ENCODE measurements at regions not wholly inside any gene's neighbourhood (a gene's known extent, or its start where the extent isn't known, plus 50 kb on each side); places are given as distances from the start of the nearest gene placed in this dataset.
A peak's percentile ranks its signal among the peaks of the same experiment; 100 is the strongest.

DNA sequence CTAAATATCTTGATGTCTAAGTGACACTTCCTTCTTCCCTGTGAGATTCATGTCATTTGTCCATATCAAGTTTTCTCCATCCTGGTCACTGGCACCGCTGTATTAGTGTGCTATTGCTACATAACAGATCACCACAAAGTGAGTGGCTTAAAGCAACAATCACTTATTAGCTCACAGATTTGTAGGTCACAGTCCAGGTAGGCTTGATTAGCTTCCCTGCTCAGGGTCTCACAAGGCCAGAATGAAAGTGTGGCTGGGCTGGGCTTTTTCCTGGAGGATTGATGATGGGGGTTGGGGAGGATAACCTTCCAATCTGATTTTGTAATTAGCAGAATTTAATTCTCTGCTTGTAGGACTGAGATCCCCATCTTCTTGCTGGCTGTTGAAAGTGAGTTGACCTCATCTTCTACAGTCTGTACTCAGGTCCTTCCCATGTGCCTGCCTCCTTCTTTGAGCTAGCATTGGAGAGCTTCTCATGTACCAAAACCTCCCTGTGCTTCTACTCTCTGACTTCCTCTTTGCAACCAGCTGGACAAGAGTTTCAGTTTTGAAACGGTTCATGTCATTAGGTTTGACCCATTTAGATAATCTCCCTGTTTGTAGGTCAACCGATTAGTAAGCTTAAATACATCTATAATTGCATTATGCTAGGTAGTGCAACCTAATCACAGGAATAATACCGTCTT lies 152.4 kb upstream of the MAN1A1 start:
- H2AFZ ChIP-seq (ENCODE audit: low read depth, low read length) = no peak overlapping the region
- FAIRE-seq (no peak), ATAC-seq (no peak), DNase-seq (ENCODE audit: extremely low read depth in 1 of 4, low spot score in 3 of 4) (no peak)
- 36% methylated on average over 4 of the region's 4 CpGs for WGBS (ENCODE audit: insufficient coverage, low coverage, missing lambda C conversion rate)
- H3K27ac ChIP-seq (ENCODE audit: extremely low read depth, low read depth, low read length) = no peak overlapping the region
- ChIA-PET POLR2A (interaction anchor here (1.3 to 1.6 kb wide), 2 partner anchors 9 to 22 kb away, joined by 4 to 5 read pairs; no protein-coding TSS in a partner anchor), CTCF (ENCODE audit: low intra/inter-chr PET ratio) (no interaction called here)
- H3K9me3 ChIP-seq (replicated peaks; ENCODE audit: control insufficient read depth, insufficient read depth, low read depth, low read length) = no peaks in the 10 kb centered on the region
- no peak overlapping the region for H3K9ac ChIP-seq (ENCODE audit: insufficient read depth in 1 of 2, low read depth in 2 of 2, low read length in 2 of 2)
- no TSS peak for BruUV-seq (replicated peaks)
- peaks cover 4 to 7% of the 10 kb centered on the region in 2 experiments; a peak in 2 of 5 replicates for H3K4me1 ChIP-seq (replicated peaks in 1 of 2; ENCODE audit: control insufficient read depth in 2 of 2, insufficient read depth in 2 of 2, low read length in 2 of 2)
- H3K79me2 ChIP-seq (ENCODE audit: control insufficient read depth, insufficient read depth, low read length) = no peaks in the 10 kb centered on the region
- no peak overlapping the region for H3K4me3 ChIP-seq
- H3K9me1 ChIP-seq (ENCODE audit: control insufficient read depth, insufficient read depth, low read length) = no peaks in the 10 kb centered on the region
- intact Hi-C loops (cut with micrococcal nuclease) (no loop called here), in situ Hi-C loops (cut with MboI) (no loop called here)
- no peak overlapping the region for H3K4me2 ChIP-seq (ENCODE audit: insufficient read depth, low read length)
- H3K27me3 ChIP-seq (ENCODE audit: control insufficient read depth in 2 of 2, insufficient read depth in 2 of 2, low read length in 2 of 2) = no peaks in the 10 kb centered on the region
- TF ChIP-seq, protein P1, sequence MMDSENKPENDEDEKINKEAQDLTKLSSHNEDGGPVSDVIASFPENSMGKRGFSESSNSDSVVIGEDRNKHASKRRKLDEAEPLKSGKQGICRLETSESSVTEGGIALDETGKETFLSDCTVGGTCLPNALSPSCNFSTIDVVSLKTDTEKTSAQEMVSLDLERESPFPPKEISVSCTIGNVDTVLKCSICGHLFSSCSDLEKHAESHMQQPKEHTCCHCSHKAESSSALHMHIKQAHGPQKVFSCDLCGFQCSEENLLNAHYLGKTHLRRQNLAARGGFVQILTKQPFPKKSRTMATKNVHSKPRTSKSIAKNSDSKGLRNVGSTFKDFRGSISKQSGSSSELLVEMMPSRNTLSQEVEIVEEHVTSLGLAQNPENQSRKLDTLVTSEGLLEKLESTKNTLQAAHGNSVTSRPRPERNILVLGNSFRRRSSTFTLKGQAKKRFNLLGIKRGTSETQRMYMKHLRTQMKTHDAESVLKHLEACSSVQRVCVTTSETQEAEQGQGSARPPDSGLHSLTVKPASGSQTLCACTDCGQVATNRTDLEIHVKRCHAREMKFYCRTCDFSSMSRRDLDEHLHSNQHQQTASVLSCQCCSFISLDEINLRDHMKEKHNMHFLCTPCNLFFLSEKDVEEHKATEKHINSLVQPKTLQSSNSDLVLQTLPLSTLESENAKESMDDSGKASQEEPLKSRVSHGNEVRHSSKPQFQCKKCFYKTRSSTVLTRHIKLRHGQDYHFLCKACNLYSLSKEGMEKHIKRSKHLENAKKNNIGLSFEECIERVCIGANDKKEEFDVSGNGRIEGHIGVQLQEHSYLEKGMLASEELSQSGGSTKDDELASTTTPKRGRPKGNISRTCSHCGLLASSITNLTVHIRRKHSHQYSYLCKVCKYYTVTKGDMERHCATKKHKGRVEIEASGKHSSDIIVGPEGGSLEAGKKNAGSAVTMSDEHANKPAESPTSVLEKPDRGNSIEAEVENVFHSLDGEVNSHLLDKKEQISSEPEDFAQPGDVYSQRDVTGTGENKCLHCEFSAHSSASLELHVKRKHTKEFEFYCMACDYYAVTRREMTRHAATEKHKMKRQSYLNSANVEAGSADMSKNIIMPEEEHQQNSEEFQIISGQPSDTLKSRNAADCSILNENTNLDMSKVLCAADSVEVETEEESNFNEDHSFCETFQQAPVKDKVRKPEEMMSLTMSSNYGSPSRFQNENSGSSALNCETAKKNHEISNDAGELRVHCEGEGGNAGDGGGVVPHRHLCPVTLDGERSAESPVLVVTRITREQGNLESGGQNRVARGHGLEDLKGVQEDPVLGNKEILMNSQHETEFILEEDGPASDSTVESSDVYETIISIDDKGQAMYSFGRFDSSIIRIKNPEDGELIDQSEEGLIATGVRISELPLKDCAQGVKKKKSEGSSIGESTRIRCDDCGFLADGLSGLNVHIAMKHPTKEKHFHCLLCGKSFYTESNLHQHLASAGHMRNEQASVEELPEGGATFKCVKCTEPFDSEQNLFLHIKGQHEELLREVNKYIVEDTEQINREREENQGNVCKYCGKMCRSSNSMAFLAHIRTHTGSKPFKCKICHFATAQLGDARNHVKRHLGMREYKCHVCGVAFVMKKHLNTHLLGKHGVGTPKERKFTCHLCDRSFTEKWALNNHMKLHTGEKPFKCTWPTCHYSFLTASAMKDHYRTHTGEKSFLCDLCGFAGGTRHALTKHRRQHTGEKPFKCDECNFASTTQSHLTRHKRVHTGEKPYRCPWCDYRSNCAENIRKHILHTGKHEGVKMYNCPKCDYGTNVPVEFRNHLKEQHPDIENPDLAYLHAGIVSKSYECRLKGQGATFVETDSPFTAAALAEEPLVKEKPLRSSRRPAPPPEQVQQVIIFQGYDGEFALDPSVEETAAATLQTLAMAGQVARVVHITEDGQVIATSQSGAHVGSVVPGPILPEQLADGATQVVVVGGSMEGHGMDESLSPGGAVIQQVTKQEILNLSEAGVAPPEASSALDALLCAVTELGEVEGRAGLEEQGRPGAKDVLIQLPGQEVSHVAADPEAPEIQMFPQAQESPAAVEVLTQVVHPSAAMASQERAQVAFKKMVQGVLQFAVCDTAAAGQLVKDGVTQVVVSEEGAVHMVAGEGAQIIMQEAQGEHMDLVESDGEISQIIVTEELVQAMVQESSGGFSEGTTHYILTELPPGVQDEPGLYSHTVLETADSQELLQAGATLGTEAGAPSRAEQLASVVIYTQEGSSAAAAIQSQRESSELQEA (IDR thresholded peaks at IDR 0.05; ENCODE audit: low read depth) = no peak
- TF ChIP-seq CEBPG (CRISPR knock-in tag; IDR thresholded peaks at IDR 0.05) (no peak), CEBPG (tag; conservative IDR thresholded peaks at IDR 0.05 in 1 of 2, IDR thresholded peaks at IDR 0.05 in 1 of 2) (0 out of 4 replicates have a peak, but pooled peaks of 1 of the 2 experiments have one; percentile 20), SPI1 (IDR thresholded peaks at IDR 0.05; ENCODE audit: borderline replicate concordance, low read depth, low read length) (peak; percentile 60; the same call in 1 of the 2 replicates), NCOA2 (IDR thresholded peaks at IDR 0.05; ENCODE audit: partially characterized antibody in 2 of 2) (no peak), RBM22 (IDR thresholded peaks at IDR 0.05; ENCODE audit: low read depth, low read length, poor library complexity, severe bottlenecking) (no peak)
- TF ChIP-seq, protein P2, sequence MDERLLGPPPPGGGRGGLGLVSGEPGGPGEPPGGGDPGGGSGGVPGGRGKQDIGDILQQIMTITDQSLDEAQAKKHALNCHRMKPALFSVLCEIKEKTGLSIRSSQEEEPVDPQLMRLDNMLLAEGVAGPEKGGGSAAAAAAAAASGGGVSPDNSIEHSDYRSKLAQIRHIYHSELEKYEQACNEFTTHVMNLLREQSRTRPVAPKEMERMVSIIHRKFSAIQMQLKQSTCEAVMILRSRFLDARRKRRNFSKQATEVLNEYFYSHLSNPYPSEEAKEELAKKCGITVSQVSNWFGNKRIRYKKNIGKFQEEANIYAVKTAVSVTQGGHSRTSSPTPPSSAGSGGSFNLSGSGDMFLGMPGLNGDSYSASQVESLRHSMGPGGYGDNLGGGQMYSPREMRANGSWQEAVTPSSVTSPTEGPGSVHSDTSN (CRISPR knock-in tag; IDR thresholded peaks at IDR 0.05; ENCODE audit: low read depth) = no peak
- TF ChIP-seq, protein P2 (tag; conservative IDR thresholded peaks at IDR 0.05; ENCODE audit: low read depth) = peak; percentile 45; the same call in 1 of the 2 replicates
- no peaks in the 10 kb centered on the region for H3K36me3 ChIP-seq (ENCODE audit: control insufficient read depth, insufficient read depth, low read length)
- H4K20me1 ChIP-seq (replicated peaks; ENCODE audit: control insufficient read depth, insufficient read depth, low read length) = no peaks in the 10 kb centered on the region
